ENCODE measurements at regions not wholly inside any gene's neighbourhood (a gene's known extent, or its start where the extent isn't known, plus 50 kb on each side); places are given as distances from the start of the nearest gene placed in this dataset.
A peak's percentile ranks its signal among the peaks of the same experiment; 100 is the strongest.

DNA sequence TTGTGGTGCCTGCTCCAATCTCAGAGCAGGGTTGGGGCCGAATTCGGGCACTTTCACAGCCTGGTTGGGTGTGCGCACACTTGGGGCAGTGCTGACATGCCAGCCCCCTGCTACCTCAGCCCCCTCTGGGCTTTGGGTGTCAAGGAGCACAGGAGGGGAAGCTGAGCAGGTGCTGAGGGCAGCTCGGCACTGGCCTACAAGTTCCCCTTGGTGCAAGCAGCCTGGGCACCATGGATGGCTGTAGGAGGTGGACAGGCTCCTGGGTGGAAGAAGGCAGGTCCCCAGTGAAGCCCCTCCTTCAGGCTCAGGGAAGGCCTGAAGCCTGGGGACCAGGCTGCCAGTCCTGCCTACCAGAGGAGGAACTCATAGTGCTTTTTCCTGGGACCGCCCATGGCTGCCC, 326.6 kb downstream of the NDFIP2 start:
- CTCF ChIA-PET = no interaction called here
- no peaks in the 10 kb centered on the region for H3K36me3 ChIP-seq (ENCODE audit: insufficient read depth, low read length, poor library complexity, severe bottlenecking)
- DNase-seq (ENCODE audit: low spot score) = no peak
- H3K27me3 ChIP-seq (replicated peaks; ENCODE audit: insufficient read depth, low read depth, low read length, poor library complexity) = peaks cover 4% of the 10 kb centered on the region
- intact Hi-C loops (cut with micrococcal nuclease; ENCODE audit: unreplicated experiment) = loop anchor here (5.0 kb wide), 2 partner anchors 95 to 535 kb away; partner anchors contain the start of gene SPRY2
- POLR2A ChIA-PET (ENCODE audit: low non-redundant PET) = no interaction called here
- no peak overlapping the region for H3K27ac ChIP-seq (ENCODE audit: low read depth, low read length, poor library complexity, severe bottlenecking)
- H3K9me3 ChIP-seq (ENCODE audit: low read depth, low read length, poor library complexity, severe bottlenecking) = no peaks in the 10 kb centered on the region
- no TSS peak for BruUV-seq (replicated peaks)
- no peak for TF ChIP-seq EZH2 (IDR thresholded peaks at IDR 0.05; ENCODE audit: borderline replicate concordance, low read depth, low read length, poor library complexity, severe bottlenecking)
- TF ChIP-seq, protein P1, sequence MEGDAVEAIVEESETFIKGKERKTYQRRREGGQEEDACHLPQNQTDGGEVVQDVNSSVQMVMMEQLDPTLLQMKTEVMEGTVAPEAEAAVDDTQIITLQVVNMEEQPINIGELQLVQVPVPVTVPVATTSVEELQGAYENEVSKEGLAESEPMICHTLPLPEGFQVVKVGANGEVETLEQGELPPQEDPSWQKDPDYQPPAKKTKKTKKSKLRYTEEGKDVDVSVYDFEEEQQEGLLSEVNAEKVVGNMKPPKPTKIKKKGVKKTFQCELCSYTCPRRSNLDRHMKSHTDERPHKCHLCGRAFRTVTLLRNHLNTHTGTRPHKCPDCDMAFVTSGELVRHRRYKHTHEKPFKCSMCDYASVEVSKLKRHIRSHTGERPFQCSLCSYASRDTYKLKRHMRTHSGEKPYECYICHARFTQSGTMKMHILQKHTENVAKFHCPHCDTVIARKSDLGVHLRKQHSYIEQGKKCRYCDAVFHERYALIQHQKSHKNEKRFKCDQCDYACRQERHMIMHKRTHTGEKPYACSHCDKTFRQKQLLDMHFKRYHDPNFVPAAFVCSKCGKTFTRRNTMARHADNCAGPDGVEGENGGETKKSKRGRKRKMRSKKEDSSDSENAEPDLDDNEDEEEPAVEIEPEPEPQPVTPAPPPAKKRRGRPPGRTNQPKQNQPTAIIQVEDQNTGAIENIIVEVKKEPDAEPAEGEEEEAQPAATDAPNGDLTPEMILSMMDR (conservative IDR thresholded peaks at IDR 0.05; ENCODE audit: low read depth, low read length) = no peak
- H3K4me3 ChIP-seq (ENCODE audit: low read depth, low read length, poor library complexity, severe bottlenecking) = no peak overlapping the region
- H3K4me1 ChIP-seq (ENCODE audit: insufficient read depth, low read length, poor library complexity, severe bottlenecking) = peaks cover 55% of the 10 kb centered on the region

- TF ChIP-seq, protein P1 (conservative IDR thresholded peaks at IDR 0.05; ENCODE audit: low read depth, low read length) = peak; percentile 50
- no peak for TF ChIP-seq EZH2 (IDR thresholded peaks at IDR 0.05; ENCODE audit: borderline replicate concordance, low read depth, low read length, poor library complexity, severe bottlenecking)
- no peak overlapping the region for H3K4me3 ChIP-seq (ENCODE audit: low read depth, low read length, poor library complexity, severe bottlenecking)
- H3K36me3 ChIP-seq (ENCODE audit: insufficient read depth, low read length, poor library complexity, severe bottlenecking) = no peaks in the 10 kb centered on the region
- no peaks in the 10 kb centered on the region for H3K27me3 ChIP-seq (replicated peaks; ENCODE audit: insufficient read depth, low read depth, low read length, poor library complexity)
- peak; percentile 95 for DNase-seq (ENCODE audit: low spot score)
- ChIA-PET POLR2A (ENCODE audit: low non-redundant PET) (no interaction called here), CTCF (no interaction called here)
- BruUV-seq (replicated peaks) = no TSS peak
- intact Hi-C loops (cut with micrococcal nuclease; ENCODE audit: unreplicated experiment) = loop anchor here (5.0 kb wide), 2 partner anchors 95 to 535 kb away; partner anchors contain the start of gene SPRY2
- H3K27ac ChIP-seq (ENCODE audit: low read depth, low read length, poor library complexity, severe bottlenecking) = no peak overlapping the region
- no peaks in the 10 kb centered on the region for H3K9me3 ChIP-seq (ENCODE audit: low read depth, low read length, poor library complexity, severe bottlenecking)
- H3K4me1 ChIP-seq (ENCODE audit: insufficient read depth, low read length, poor library complexity, severe bottlenecking) = peaks cover 62% of the 10 kb centered on the region
Observed at GRCh38 chr13:79806821-79807220, 325.9 kb downstream of the NDFIP2 start.

GRCh38 chr13:79805317-79805716, 324.4 kb downstream of the NDFIP2 start:
- DNase-seq (ENCODE audit: low spot score) = peak; percentile 88
- no TSS peak for BruUV-seq (replicated peaks)
- Histone ChIP-seq H3K36me3 (ENCODE audit: insufficient read depth, low read length, poor library complexity, severe bottlenecking) (no peaks in the 10 kb centered on the region), H3K4me3 (ENCODE audit: low read depth, low read length, poor library complexity, severe bottlenecking) (no peak overlapping the region), H3K27me3 (replicated peaks; ENCODE audit: insufficient read depth, low read depth, low read length, poor library complexity) (no peaks in the 10 kb centered on the region), H3K4me1 (ENCODE audit: insufficient read depth, low read length, poor library complexity, severe bottlenecking) (peaks cover 59% of the 10 kb centered on the region), H3K9me3 (ENCODE audit: low read depth, low read length, poor library complexity, severe bottlenecking) (no peaks in the 10 kb centered on the region), H3K27ac (ENCODE audit: low read depth, low read length, poor library complexity, severe bottlenecking) (no peak overlapping the region)
- CTCF ChIA-PET = no interaction called here
- POLR2A ChIA-PET (ENCODE audit: low non-redundant PET) = interaction anchor here (0.7 kb wide), 1 partner anchor 470 kb away, joined by 3 read pairs; no protein-coding TSS in a partner anchor
- TF ChIP-seq, protein P1 (conservative IDR thresholded peaks at IDR 0.05; ENCODE audit: low read depth, low read length) = no peak
- TF ChIP-seq EZH2 (IDR thresholded peaks at IDR 0.05; ENCODE audit: borderline replicate concordance, low read depth, low read length, poor library complexity, severe bottlenecking) = no peak
- intact Hi-C loops (cut with micrococcal nuclease; ENCODE audit: unreplicated experiment) = loop anchor here (5.0 kb wide), 2 partner anchors 97 to 537 kb away; partner anchors contain the start of gene SPRY2
